HCT116 (cell line): ENCODE measurements at regions not wholly inside any gene's neighbourhood (a gene's known extent, or its start where the extent isn't known, plus 50 kb on each side); places are given as distances from the start of the nearest gene placed in this dataset.

Experiments used
- ATAC-seq: fragments of 200-7000 bp; cut with Tn5 transposase; 2 replicates; pipeline ENCODE4 v1.9.1; 2020; ENCODE audit warnings: mild to moderate bottlenecking, moderate library complexity
- BruUV-seq: library from RNA; stranded (reverse); fragments of 400-500 nt; replicated peaks from 2 replicates; lab custom pipeline; 2021; lab: Mats Ljungman, UMichigan
- CTCF ChIA-PET: fragments of 300-600 bp; sonication (Branson Sonifier 250); formaldehyde crosslinking; loops from one replicate; lab custom pipeline; 2021; ENCODE audit warnings: antibody characterized with exemption; lab: Charles Lee
- POLR2A ChIA-PET: fragments of 300-600, 350-600 bp; sonication (Branson Sonifier 250); formaldehyde crosslinking; loops from one replicate; lab custom pipeline; 2021; ENCODE audit warnings: antibody characterized with exemption; lab: Charles Lee
- RAD21 ChIA-PET, 2 experiments: fragments of 300-600 bp; sonication (Branson Sonifier 250); formaldehyde crosslinking; loops; one replicate each; lab custom pipeline; 2023; ENCODE audit warnings: low total read pairs in 2 of 2; ENCODE audit not compliant: uncharacterized antibody in 2 of 2, unreplicated experiment in 2 of 2, low non-redundant PET in 1 of 2; lab: Charles Lee
- DNase-seq: peaks from one replicate; pipeline ENCODE4 v3.0.0-alpha.2; 2010; ENCODE audit warnings: low read depth, low spot score
- H2AFZ ChIP-seq: fragments of 200-600 bp; shearing (Covaris generic), sonication (generic); 2 replicates; pipeline ENCODE4 v1.6.1; 2017; ENCODE audit warnings: low read depth, mixed run types, mixed read lengths, antibody characterized with exemption, low read length; ENCODE audit not compliant: poor library complexity, severe bottlenecking
- H3K27ac ChIP-seq: 2 replicates; pipeline ENCODE4 v1.5.1; 2012; ENCODE audit warnings: low read depth, low read length
- H3K27me3 ChIP-seq: fragments of 200-600 bp; sonication (generic); 2 replicates; pipeline ENCODE4 v1.6.1; 2016; ENCODE audit warnings: mixed run types, low read length, mixed read lengths; ENCODE audit not compliant: insufficient read depth
- H3K36me3 ChIP-seq, 2 experiments: fragments of 200-500 bp in 1 of 2; fragments of 200-600 bp in 1 of 2; sonication (Bioruptor generic) in 1 of 2; sonication (generic) in 1 of 2; 2 replicates each; pipeline versions ENCODE4 v1.5.1 to v1.6.1; 2014 to 2016; ENCODE audit warnings: low read length in 2 of 2, inconsistent platforms in 1 of 2, mixed read lengths in 1 of 2, mixed run types in 1 of 2; ENCODE audit not compliant: insufficient read depth in 2 of 2, control insufficient read depth in 1 of 2
- H3K4me1 ChIP-seq, 2 experiments: fragments of 200-600 bp in 1 of 2; sonication (generic) in 1 of 2; 2 replicates each; pipeline versions ENCODE4 v1.5.1 to v1.6.1; 2012 to 2017; ENCODE audit warnings: low read length in 2 of 2, inconsistent platforms in 1 of 2, mild to moderate bottlenecking in 1 of 2, mixed read lengths in 1 of 2, mixed run types in 1 of 2, moderate library complexity in 1 of 2; ENCODE audit not compliant: insufficient read depth in 2 of 2, control insufficient read depth in 1 of 2
- H3K4me2 ChIP-seq: fragments of 200-600 bp; sonication (generic); 2 replicates; pipeline ENCODE4 v1.6.1; 2017; ENCODE audit warnings: mixed run types, low read length, mixed read lengths
- H3K4me3 ChIP-seq, 2 experiments: fragments of 200-600 bp in 1 of 2; sonication (generic) in 1 of 2; replicated peaks in 1 of 2; 2 replicates each; pipeline ENCODE4 v1.5.1; 2011 to 2016; ENCODE audit warnings: low read length in 2 of 2, control low read depth in 1 of 2, low read depth in 1 of 2, mild to moderate bottlenecking in 1 of 2, mixed read lengths in 1 of 2, mixed run types in 1 of 2
- H3K79me2 ChIP-seq: fragments of 200-600 bp; sonication (generic); 2 replicates; pipeline ENCODE4 v1.6.1; 2017; ENCODE audit warnings: mild to moderate bottlenecking, mixed run types, low read length, moderate library complexity, mixed read lengths; ENCODE audit not compliant: insufficient read depth
- H3K9ac ChIP-seq: fragments of 200-600 bp; sonication (generic); 2 replicates; pipeline ENCODE4 v1.6.1; 2016; ENCODE audit warnings: low read length, mixed read lengths
- H3K9me2 ChIP-seq: fragments of 200-600 bp; sonication (generic), shearing (Covaris generic); 2 replicates; pipeline ENCODE4 v1.6.1; 2017; ENCODE audit warnings: mixed run types, mild to moderate bottlenecking, moderate library complexity; ENCODE audit not compliant: insufficient read depth
- H3K9me3 ChIP-seq, 2 experiments: fragments of 200-500 bp in 1 of 2; fragments of 200-600 bp in 1 of 2; sonication (Bioruptor generic) in 1 of 2; sonication (generic) in 1 of 2; 2 replicates each; pipeline ENCODE4 v1.6.1; 2014 to 2017; ENCODE audit warnings: low read length in 2 of 2, mixed read lengths in 2 of 2, inconsistent platforms in 1 of 2, low read depth in 1 of 2, mild to moderate bottlenecking in 1 of 2, mixed run types in 1 of 2, moderate library complexity in 1 of 2; ENCODE audit not compliant: control insufficient read depth in 1 of 2, insufficient read depth in 1 of 2
- H4K20me1 ChIP-seq: fragments of 200-600 bp; sonication (generic), shearing (Covaris generic); 2 replicates; pipeline ENCODE4 v1.6.1; 2017; ENCODE audit warnings: mixed run types, mild to moderate bottlenecking, moderate library complexity; ENCODE audit not compliant: insufficient read depth
- CBX3 ChIP-seq: IDR thresholded peaks from 2 replicates; pipeline ENCODE4 v1.6.1; 2012; ENCODE audit warnings: low read depth
- EGR1 ChIP-seq: IDR thresholded peaks from 2 replicates; pipeline ENCODE4 v1.6.1; 2012; ENCODE audit warnings: low read depth
- EZH2phosphoT487 ChIP-seq: fragments of 200-600 bp; IDR thresholded peaks from 2 replicates; pipeline ENCODE4 v1.6.1; 2018; ENCODE audit warnings: antibody characterized with exemption, borderline replicate concordance
- FOSL1 ChIP-seq: IDR thresholded peaks from 2 replicates; pipeline ENCODE4 v1.6.1; 2012; ENCODE audit warnings: low read depth
- JUND ChIP-seq: IDR thresholded peaks from 2 replicates; pipeline ENCODE4 v1.6.1; 2012
- POLR2AphosphoS5 ChIP-seq: IDR thresholded peaks from 2 replicates; pipeline ENCODE4 v1.6.1; 2011; ENCODE audit warnings: mild to moderate bottlenecking, low read depth, low read length, moderate library complexity
- SP1 ChIP-seq: IDR thresholded peaks from 2 replicates; pipeline ENCODE4 v1.6.1; 2012; ENCODE audit warnings: low read depth
- SRF ChIP-seq: IDR thresholded peaks from 2 replicates; pipeline ENCODE4 v1.6.1; 2012; ENCODE audit warnings: low read depth
- TCF7L2 ChIP-seq: IDR thresholded peaks from 2 replicates; pipeline ENCODE4 v1.7.0; 2011; ENCODE audit warnings: borderline replicate concordance, inconsistent platforms; ENCODE audit not compliant: insufficient read depth, insufficient read length; ENCODE audit errors: extremely low read depth
- YY1 ChIP-seq: IDR thresholded peaks from 2 replicates; pipeline ENCODE4 v1.6.1; 2011; ENCODE audit warnings: low read length, low read depth, moderate library complexity, mild to moderate bottlenecking; ENCODE audit not compliant: insufficient replicate concordance; ENCODE audit errors: extremely low read depth
- ZFX ChIP-seq: fragments of 450-650 bp; IDR thresholded peaks from 2 replicates; pipeline ENCODE4 v1.6.1; 2017
- ZNF274 ChIP-seq: fragments of 200-500 bp; sonication (Bioruptor generic); IDR thresholded peaks from 2 replicates; pipeline ENCODE4 v1.6.1; 2014; ENCODE audit warnings: mild to moderate bottlenecking, low read depth, low read length, inconsistent platforms
- intact Hi-C: fragments of 100-400 bp; cut with micrococcal nuclease; formaldehyde crosslinking; loops from 2 replicates; pipeline ENCODE4 v1.10.0; 2022
- TF ChIP-seq, protein P1 (sequence below): IDR thresholded peaks from 2 replicates; pipeline ENCODE4 v1.6.1; 2012
- TF ChIP-seq, protein P2 (sequence below): IDR thresholded peaks from 2 replicates; pipeline ENCODE4 v1.6.1; 2011; ENCODE audit warnings: mild to moderate bottlenecking, low read length, moderate library complexity; ENCODE audit not compliant: insufficient replicate concordance; ENCODE audit errors: extremely low read depth

DNA sequence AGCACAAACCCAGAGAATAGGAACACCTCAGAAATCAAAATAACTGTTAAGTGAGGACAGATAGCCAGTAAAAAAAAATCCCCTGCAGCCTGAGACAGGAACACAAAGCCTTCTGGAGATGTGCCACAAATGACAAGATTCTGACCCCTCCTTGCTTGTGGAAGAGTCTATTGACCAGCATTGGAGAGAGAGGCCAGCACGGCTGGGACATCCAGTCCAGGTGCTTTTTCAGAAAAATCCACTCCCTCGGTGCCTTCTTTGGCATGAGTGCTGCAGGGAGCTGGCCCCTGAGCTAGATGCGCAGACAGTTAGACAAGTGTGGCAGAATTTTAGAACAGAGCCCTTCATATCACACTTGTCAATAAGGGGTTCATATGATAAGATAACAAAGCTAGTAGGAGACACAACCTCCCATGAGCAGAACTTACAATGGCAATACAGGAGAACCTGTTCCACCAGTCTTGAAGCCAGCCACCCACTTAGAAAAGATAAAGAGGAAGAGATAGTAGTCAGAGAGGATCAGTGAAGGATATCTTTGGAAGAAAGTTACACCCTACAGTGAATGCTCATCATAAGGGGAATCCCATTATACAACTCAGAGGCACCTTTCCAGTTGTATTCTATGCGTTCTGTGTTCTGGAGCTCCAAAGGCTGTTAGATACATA is 298.4 kb downstream of the TLE1 start:
- Histone ChIP-seq H3K4me1 (peaks cover 11 to 32% of the 10 kb centered on the region in 2 experiments), H3K27ac (no peak overlapping the region), H2AFZ (no peak overlapping the region), H3K27me3 (no peaks in the 10 kb centered on the region), H3K9me2 (no peaks in the 10 kb centered on the region), H3K9me3 (no peaks in the 10 kb centered on the region), H3K79me2 (no peaks in the 10 kb centered on the region), H3K9ac (no peak overlapping the region), H4K20me1 (no peaks in the 10 kb centered on the region), H3K4me3 (no peak overlapping the region), H3K36me3 (no peaks in the 10 kb centered on the region), H3K4me2 (peak overlapping the region; percentile 14)
- ATAC-seq (peak; percentile 17; the same call in 1 of the 2 replicates), DNase-seq (no peak)
- intact Hi-C loops: no loop called here
- CTCF ChIA-PET: no interaction called here
- POLR2A ChIA-PET: no interaction called here
- no TSS peak for BruUV-seq
- TF ChIP-seq POLR2AphosphoS5 (no peak), SP1 (no peak), YY1 (no peak), JUND (no peak), CBX3 (no peak), ZFX (no peak), ZNF274 (no peak), EZH2phosphoT487 (no peak), FOSL1 (no peak), TCF7L2 (no peak), SRF (no peak), EGR1 (no peak)
- TF ChIP-seq, protein P1, sequence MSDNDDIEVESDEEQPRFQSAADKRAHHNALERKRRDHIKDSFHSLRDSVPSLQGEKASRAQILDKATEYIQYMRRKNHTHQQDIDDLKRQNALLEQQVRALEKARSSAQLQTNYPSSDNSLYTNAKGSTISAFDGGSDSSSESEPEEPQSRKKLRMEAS: no peak
- TF ChIP-seq, protein P2, sequence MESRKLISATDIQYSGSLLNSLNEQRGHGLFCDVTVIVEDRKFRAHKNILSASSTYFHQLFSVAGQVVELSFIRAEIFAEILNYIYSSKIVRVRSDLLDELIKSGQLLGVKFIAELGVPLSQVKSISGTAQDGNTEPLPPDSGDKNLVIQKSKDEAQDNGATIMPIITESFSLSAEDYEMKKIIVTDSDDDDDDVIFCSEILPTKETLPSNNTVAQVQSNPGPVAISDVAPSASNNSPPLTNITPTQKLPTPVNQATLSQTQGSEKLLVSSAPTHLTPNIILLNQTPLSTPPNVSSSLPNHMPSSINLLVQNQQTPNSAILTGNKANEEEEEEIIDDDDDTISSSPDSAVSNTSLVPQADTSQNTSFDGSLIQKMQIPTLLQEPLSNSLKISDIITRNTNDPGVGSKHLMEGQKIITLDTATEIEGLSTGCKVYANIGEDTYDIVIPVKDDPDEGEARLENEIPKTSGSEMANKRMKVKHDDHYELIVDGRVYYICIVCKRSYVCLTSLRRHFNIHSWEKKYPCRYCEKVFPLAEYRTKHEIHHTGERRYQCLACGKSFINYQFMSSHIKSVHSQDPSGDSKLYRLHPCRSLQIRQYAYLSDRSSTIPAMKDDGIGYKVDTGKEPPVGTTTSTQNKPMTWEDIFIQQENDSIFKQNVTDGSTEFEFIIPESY: no peak
- RAD21 ChIA-PET: no interaction called here
